ENCODE measurements at regions not wholly inside any gene's neighbourhood (a gene's known extent, or its start where the extent isn't known, plus 50 kb on each side); places are given as distances from the start of the nearest gene placed in this dataset.

- TF ChIP-seq CTCF (IDR thresholded peaks at IDR 0.05; ENCODE audit: poor library complexity) (no peak), EZH2 (IDR thresholded peaks at IDR 0.05; ENCODE audit: borderline replicate concordance) (no peak), EZH2phosphoT487 (IDR thresholded peaks at IDR 0.05; ENCODE audit: low read depth, severe bottlenecking, unreplicated experiment) (no peak)
Measured at GRCh38 chr12:47412601-47413236, 293.1 kb downstream of the RPAP3 start.
